MM.1S (cell line): ENCODE measurements at regions not wholly inside any gene's neighbourhood (a gene's known extent, or its start where the extent isn't known, plus 50 kb on each side); places are given as distances from the start of the nearest gene placed in this dataset.

Source experiments
- DNase-seq: peaks from one replicate; pipeline ENCODE4 v3.0.0-alpha.2; 2015
- H2AFZ ChIP-seq: fragments of 300-600 bp; sonication (generic); 2 replicates; pipeline ENCODE4 v1.6.0; 2016; ENCODE audit warnings: antibody characterized with exemption, low read length
- H3F3A ChIP-seq: fragments of 300-600 bp; sonication (generic); 2 replicates; pipeline ENCODE4 v1.6.1; 2016; ENCODE audit warnings: mild to moderate bottlenecking, antibody characterized with exemption, low read length, moderate library complexity, mixed read lengths; ENCODE audit not compliant: insufficient read depth
- H3K27ac ChIP-seq: fragments of 300-600 bp; sonication (generic); 2 replicates; pipeline ENCODE4 v1.5.1; 2016; ENCODE audit warnings: mild to moderate bottlenecking, low read length
- H3K27me3 ChIP-seq: fragments of 300-600 bp; sonication (generic); replicated peaks from 2 replicates; pipeline ENCODE4 v1.6.0; 2016; ENCODE audit warnings: low read length; ENCODE audit not compliant: insufficient read depth
- H3K36me3 ChIP-seq: fragments of 300-600 bp; sonication (generic); replicated peaks from 2 replicates; pipeline ENCODE4 v1.6.1; 2016; ENCODE audit warnings: mild to moderate bottlenecking, low read length, mixed read lengths; ENCODE audit not compliant: insufficient read depth
- H3K4me1 ChIP-seq: fragments of 300-600 bp; sonication (generic); 2 replicates; pipeline ENCODE4 v1.6.1; 2016; ENCODE audit warnings: low read length, mixed read lengths
- H3K4me2 ChIP-seq: fragments of 300-600 bp; sonication (generic); 2 replicates; pipeline ENCODE4 v1.6.0; 2016; ENCODE audit warnings: low read depth, low read length
- H3K4me3 ChIP-seq: fragments of 300-600 bp; sonication (generic); 2 replicates; pipeline ENCODE4 v1.5.1; 2016; ENCODE audit warnings: low read length, mixed read lengths
- H3K79me2 ChIP-seq: fragments of 300-600 bp; sonication (generic); 2 replicates; pipeline ENCODE4 v1.6.1; 2016; ENCODE audit warnings: mixed run types, low read length, mixed read lengths
- H3K9ac ChIP-seq: fragments of 300-600 bp; sonication (generic); 2 replicates; pipeline ENCODE4 v1.6.1; 2016; ENCODE audit warnings: low read length, mixed read lengths
- H3K9me2 ChIP-seq: fragments of 300-600 bp; sonication (generic); replicated peaks from 2 replicates; pipeline ENCODE4 v1.6.1; 2016; ENCODE audit warnings: mild to moderate bottlenecking, low read length, mixed read lengths; ENCODE audit not compliant: insufficient read depth
- H3K9me3 ChIP-seq: fragments of 300-600 bp; sonication (generic); replicated peaks from 2 replicates; pipeline ENCODE4 v1.6.1; 2016; ENCODE audit warnings: mild to moderate bottlenecking, low read length, mixed read lengths; ENCODE audit not compliant: insufficient read depth
- H4K20me1 ChIP-seq: fragments of 300-600 bp; sonication (generic); 2 replicates; pipeline ENCODE4 v1.6.1; 2016; ENCODE audit warnings: mild to moderate bottlenecking, low read length, moderate library complexity, mixed read lengths; ENCODE audit not compliant: insufficient read depth
- EZH2 ChIP-seq: fragments of 300-600 bp; sonication (generic); optimal IDR thresholded peaks from 2 replicates; pipeline ENCODE3; 2017; ENCODE audit warnings: low read depth, mild to moderate bottlenecking, antibody characterized with exemption, low read length, mixed read lengths
- EZH2phosphoT487 ChIP-seq: fragments of 300-600 bp; sonication (generic); IDR thresholded peaks from 2 replicates; pipeline ENCODE4 v1.6.1; 2018; ENCODE audit warnings: antibody characterized with exemption, low read length
- TF ChIP-seq, protein P1 (sequence below): fragments of 300-600 bp; sonication (generic); IDR thresholded peaks from 2 replicates; pipeline ENCODE4 v1.5.1; 2016; ENCODE audit warnings: antibody characterized with exemption, low read length, mixed read lengths

DNA sequence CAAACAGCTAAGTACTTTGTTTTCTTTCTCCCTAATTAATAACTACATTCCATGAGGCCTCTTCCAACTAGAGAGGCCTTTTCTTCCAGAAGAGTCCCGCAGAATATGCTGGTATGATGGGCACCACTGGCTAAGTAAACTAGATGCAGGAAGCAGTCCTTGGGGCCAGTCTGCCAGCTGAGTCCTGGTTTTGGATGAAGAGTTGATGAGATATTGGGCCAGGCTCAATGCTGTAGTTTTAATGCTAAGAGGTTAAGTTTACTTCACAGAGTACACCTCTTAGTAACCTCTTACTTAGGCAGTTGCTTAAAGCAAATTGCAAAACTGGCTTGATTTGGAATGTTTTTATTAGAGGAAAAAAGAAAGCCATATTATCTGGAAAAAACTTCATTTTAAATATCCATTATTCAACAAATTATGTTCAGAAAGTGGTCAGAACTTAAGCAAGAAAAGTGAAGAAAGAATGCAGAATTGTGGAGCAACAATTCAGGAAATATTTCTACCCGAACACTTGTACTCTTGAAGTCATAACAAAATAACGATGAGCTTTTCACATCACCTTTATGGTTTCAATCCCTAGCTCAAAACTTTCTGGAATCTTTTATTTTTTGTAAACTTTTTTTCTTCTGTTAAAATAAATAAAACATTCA, 178.4 kb upstream of the CDIN1 start:
- TF ChIP-seq EZH2 (no peak), EZH2phosphoT487 (no peak)
- TF ChIP-seq, protein P1, sequence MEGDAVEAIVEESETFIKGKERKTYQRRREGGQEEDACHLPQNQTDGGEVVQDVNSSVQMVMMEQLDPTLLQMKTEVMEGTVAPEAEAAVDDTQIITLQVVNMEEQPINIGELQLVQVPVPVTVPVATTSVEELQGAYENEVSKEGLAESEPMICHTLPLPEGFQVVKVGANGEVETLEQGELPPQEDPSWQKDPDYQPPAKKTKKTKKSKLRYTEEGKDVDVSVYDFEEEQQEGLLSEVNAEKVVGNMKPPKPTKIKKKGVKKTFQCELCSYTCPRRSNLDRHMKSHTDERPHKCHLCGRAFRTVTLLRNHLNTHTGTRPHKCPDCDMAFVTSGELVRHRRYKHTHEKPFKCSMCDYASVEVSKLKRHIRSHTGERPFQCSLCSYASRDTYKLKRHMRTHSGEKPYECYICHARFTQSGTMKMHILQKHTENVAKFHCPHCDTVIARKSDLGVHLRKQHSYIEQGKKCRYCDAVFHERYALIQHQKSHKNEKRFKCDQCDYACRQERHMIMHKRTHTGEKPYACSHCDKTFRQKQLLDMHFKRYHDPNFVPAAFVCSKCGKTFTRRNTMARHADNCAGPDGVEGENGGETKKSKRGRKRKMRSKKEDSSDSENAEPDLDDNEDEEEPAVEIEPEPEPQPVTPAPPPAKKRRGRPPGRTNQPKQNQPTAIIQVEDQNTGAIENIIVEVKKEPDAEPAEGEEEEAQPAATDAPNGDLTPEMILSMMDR, result no peak
- Histone ChIP-seq H3F3A (no peaks in the 10 kb centered on the region), H3K9me3 (no peaks in the 10 kb centered on the region), H3K4me3 (no peak overlapping the region), H3K9me2 (no peaks in the 10 kb centered on the region), H3K27ac (no peak overlapping the region), H3K4me2 (no peak overlapping the region), H3K4me1 (no peaks in the 10 kb centered on the region), H3K27me3 (no peaks in the 10 kb centered on the region), H3K9ac (no peak overlapping the region), H3K36me3 (no peaks in the 10 kb centered on the region), H4K20me1 (no peaks in the 10 kb centered on the region), H3K79me2 (no peaks in the 10 kb centered on the region), H2AFZ (no peak overlapping the region)
- DNase-seq, result peak; percentile 6

- H3K4me3 ChIP-seq, result no peak overlapping the region
- DNase-seq, result no peak
- H3K36me3 ChIP-seq, result no peaks in the 10 kb centered on the region
- TF ChIP-seq, protein P1, result no peak
- TF ChIP-seq EZH2phosphoT487 (no peak), EZH2 (no peak)
- H3F3A ChIP-seq, result no peaks in the 10 kb centered on the region
- no peaks in the 10 kb centered on the region for H3K79me2 ChIP-seq
- H3K9me3 ChIP-seq, result no peaks in the 10 kb centered on the region
- no peaks in the 10 kb centered on the region for H3K4me1 ChIP-seq
- no peaks in the 10 kb centered on the region for H3K9me2 ChIP-seq
- H3K9ac ChIP-seq, result no peak overlapping the region
- H3K27ac ChIP-seq, result no peak overlapping the region
- H3K27me3 ChIP-seq, result no peaks in the 10 kb centered on the region
- no peaks in the 10 kb centered on the region for H4K20me1 ChIP-seq
- H2AFZ ChIP-seq, result 0 out of 2 replicates have a peak overlapping the region, but pooled peaks have one; percentile 43
- H3K4me2 ChIP-seq, result peak overlapping the region; percentile 45
These were observed 177.8 kb upstream of the CDIN1 start for GRCh38 chr15:36401586-36401966.

GRCh38 chr15:36403351-36403750, 176.1 kb upstream of the CDIN1 start:
- H3K79me2 ChIP-seq, result no peaks in the 10 kb centered on the region
- no peaks in the 10 kb centered on the region for H3K9me2 ChIP-seq
- no peak overlapping the region for H3K27ac ChIP-seq
- H3K36me3 ChIP-seq, result no peaks in the 10 kb centered on the region
- H3K4me3 ChIP-seq, result no peak overlapping the region
- TF ChIP-seq, protein P1, result no peak
- TF ChIP-seq EZH2phosphoT487 (no peak), EZH2 (no peak)
- no peaks in the 10 kb centered on the region for H3K27me3 ChIP-seq
- no peak overlapping the region for H3K9ac ChIP-seq
- DNase-seq, result no peak
- no peaks in the 10 kb centered on the region for H3K4me1 ChIP-seq
- H3F3A ChIP-seq, result no peaks in the 10 kb centered on the region
- no peaks in the 10 kb centered on the region for H4K20me1 ChIP-seq
- H3K9me3 ChIP-seq, result no peaks in the 10 kb centered on the region
- H2AFZ ChIP-seq, result no peak overlapping the region
- no peak overlapping the region for H3K4me2 ChIP-seq
